OCI-LY7 (cell line): ENCODE measurements at regions not wholly inside any gene's neighbourhood (a gene's known extent, or its start where the extent isn't known, plus 50 kb on each side); places are given as distances from the start of the nearest gene placed in this dataset.

Source experiments
- BruUV-seq: library from RNA; stranded (reverse); fragments of 400-500 nt; replicated peaks from 2 replicates; lab custom pipeline; 2021; lab: Mats Ljungman, UMichigan
- CTCF ChIA-PET: fragments of 300-600 bp; sonication (Branson Sonifier 250); formaldehyde crosslinking; loops from one replicate; lab custom pipeline; 2022; ENCODE audit warnings: antibody characterized with exemption; ENCODE audit not compliant: unreplicated experiment; lab: Charles Lee
- POLR2A ChIA-PET: fragments of 300-600 bp; sonication (Branson Sonifier 250); formaldehyde crosslinking; loops from one replicate; lab custom pipeline; 2022; ENCODE audit warnings: antibody characterized with exemption; lab: Charles Lee
- DNase-seq: peaks from one replicate; pipeline ENCODE4 v3.0.0-alpha.2; 2015; ENCODE audit warnings: low spot score
- H2AFZ ChIP-seq: fragments of 200-600 bp; sonication (generic), shearing (Covaris generic); 2 replicates; pipeline ENCODE4 v1.6.1; 2014; ENCODE audit warnings: mild to moderate bottlenecking, antibody characterized with exemption, low read length, moderate library complexity
- H3K27ac ChIP-seq: fragments of 200-600 bp; sonication (generic); 2 replicates; pipeline ENCODE4 v1.5.1; 2014; ENCODE audit warnings: mixed run types, low read depth, mild to moderate bottlenecking, moderate library complexity, low read length, inconsistent platforms; ENCODE audit not compliant: poor library complexity, severe bottlenecking
- H3K36me3 ChIP-seq: fragments of 200-600 bp; sonication (generic); 2 replicates; pipeline ENCODE4 v1.6.1; 2014; ENCODE audit warnings: mild to moderate bottlenecking, antibody characterized with exemption, low read length, moderate library complexity, mixed read lengths; ENCODE audit not compliant: insufficient read depth
- H3K4me1 ChIP-seq: fragments of 200-600 bp; sonication (generic); 2 replicates; pipeline ENCODE4 v1.5.1; 2014; ENCODE audit warnings: mild to moderate bottlenecking, low read length; ENCODE audit not compliant: insufficient read depth, poor library complexity, severe bottlenecking
- H3K4me2 ChIP-seq: fragments of 200-600 bp; sonication (generic); 2 replicates; pipeline ENCODE4 v1.6.1; 2014; ENCODE audit warnings: mild to moderate bottlenecking, low read length
- H3K4me3 ChIP-seq: fragments of 200-600 bp; sonication (generic); 2 replicates; pipeline ENCODE4 v1.5.1; 2014; ENCODE audit warnings: mild to moderate bottlenecking, low read depth, low read length; ENCODE audit not compliant: poor library complexity, severe bottlenecking
- H3K79me2 ChIP-seq: fragments of 200-600 bp; sonication (generic); 2 replicates; pipeline ENCODE4 v1.6.1; 2016; ENCODE audit warnings: low read depth, mild to moderate bottlenecking, low read length, moderate library complexity, mixed read lengths; ENCODE audit not compliant: insufficient read depth
- H3K9me2 ChIP-seq: fragments of 200-600 bp; sonication (generic); 2 replicates; pipeline ENCODE4 v1.6.1; 2016; ENCODE audit warnings: mild to moderate bottlenecking, low read length, mixed read lengths; ENCODE audit not compliant: insufficient read depth
- H3K9me3 ChIP-seq: fragments of 200-600 bp; sonication (generic); 2 replicates; pipeline ENCODE4 v1.6.1; 2014; ENCODE audit warnings: mild to moderate bottlenecking, mixed run types, low read length, mixed read lengths
- H4K20me1 ChIP-seq: fragments of 200-600 bp; sonication (generic); 2 replicates; pipeline ENCODE4 v1.6.1; 2014; ENCODE audit warnings: mild to moderate bottlenecking, antibody characterized with exemption, low read length, moderate library complexity, mixed read lengths; ENCODE audit not compliant: insufficient read depth
- CTCF ChIP-seq: fragments of 200-600 bp; sonication (generic); conservative IDR thresholded peaks from 2 replicates; pipeline ENCODE4 v1.5.1; 2014; ENCODE audit warnings: mild to moderate bottlenecking, antibody characterized with exemption, low read length, moderate library complexity, mixed read lengths
- EZH2phosphoT487 ChIP-seq: fragments of 200-600 bp; sonication (generic); IDR thresholded peaks from 2 replicates; pipeline ENCODE4 v1.6.1; 2018; ENCODE audit warnings: low read depth, borderline replicate concordance, mild to moderate bottlenecking, mixed run types, antibody characterized with exemption, low read length, moderate library complexity, mixed read lengths
- intact Hi-C: fragments of 100-400 bp; cut with micrococcal nuclease; formaldehyde crosslinking; loops from one replicate; pipeline ENCODE4 v1.10.0; 2022; ENCODE audit not compliant: unreplicated experiment

GRCh38 chr3:148600902-148601765 is 96.6 kb upstream of the AGTR1 start:
- H3K4me3 ChIP-seq, result no peak overlapping the region
- intact Hi-C loops, result no loop called here
- H3K9me3 ChIP-seq, result no peaks in the 10 kb centered on the region
- POLR2A ChIA-PET, result interaction anchor here (1.7 kb wide), 1 partner anchor 16 kb away, joined by 4 read pairs; no protein-coding TSS in a partner anchor
- TF ChIP-seq EZH2phosphoT487, result no peak
- no TSS peak for BruUV-seq
- no peaks in the 10 kb centered on the region for H3K79me2 ChIP-seq
- no peaks in the 10 kb centered on the region for H4K20me1 ChIP-seq
- no peaks in the 10 kb centered on the region for H3K9me2 ChIP-seq
- no peak overlapping the region for H3K4me2 ChIP-seq
- H3K4me1 ChIP-seq, result no peaks in the 10 kb centered on the region
- H3K27ac ChIP-seq, result no peak overlapping the region
- DNase-seq, result no peak
- no peaks in the 10 kb centered on the region for H3K36me3 ChIP-seq
- no peak overlapping the region for H2AFZ ChIP-seq
- CTCF ChIA-PET, result no interaction called here

- no peaks in the 10 kb centered on the region for H4K20me1 ChIP-seq
- H3K36me3 ChIP-seq, result no peaks in the 10 kb centered on the region
- no peak overlapping the region for H2AFZ ChIP-seq
- no peaks in the 10 kb centered on the region for H3K9me2 ChIP-seq
- no peaks in the 10 kb centered on the region for H3K79me2 ChIP-seq
- H3K27ac ChIP-seq, result no peak overlapping the region
- H3K4me1 ChIP-seq, result no peaks in the 10 kb centered on the region
- TF ChIP-seq CTCF (no peak), EZH2phosphoT487 (no peak)
- H3K9me3 ChIP-seq, result no peaks in the 10 kb centered on the region
- BruUV-seq, result no TSS peak
- no peak overlapping the region for H3K4me3 ChIP-seq
- ChIA-PET CTCF (interaction anchor here (0.6 kb wide), 1 partner anchor 52 kb away, joined by 3 read pairs; no protein-coding TSS in a partner anchor), POLR2A (no interaction called here)
- intact Hi-C loops, result no loop called here
- no peak overlapping the region for H3K4me2 ChIP-seq
- no peak for DNase-seq
Observed at GRCh38 chr3:148601766-148602685, 95.7 kb upstream of the AGTR1 start.

- POLR2A ChIA-PET, result no interaction called here
- BruUV-seq, result no TSS peak
- H4K20me1 ChIP-seq, result no peaks in the 10 kb centered on the region
- no peaks in the 10 kb centered on the region for H3K36me3 ChIP-seq
- no peak overlapping the region for H2AFZ ChIP-seq
- no peak overlapping the region for H3K27ac ChIP-seq
- H3K4me3 ChIP-seq, result no peak overlapping the region
- H3K4me1 ChIP-seq, result no peaks in the 10 kb centered on the region
- no peak overlapping the region for H3K4me2 ChIP-seq
- H3K9me3 ChIP-seq, result no peaks in the 10 kb centered on the region
- CTCF ChIA-PET, result no interaction called here
- H3K79me2 ChIP-seq, result no peaks in the 10 kb centered on the region
- TF ChIP-seq EZH2phosphoT487 (no peak), CTCF (no peak)
- H3K9me2 ChIP-seq, result no peaks in the 10 kb centered on the region
- no peak for DNase-seq
- intact Hi-C loops, result no loop called here
Observed at GRCh38 chr3:148604270-148605085, 93.2 kb upstream of the AGTR1 start.
